ENCODE measurements at regions not wholly inside any gene's neighbourhood (a gene's known extent, or its start where the extent isn't known, plus 50 kb on each side); places are given as distances from the start of the nearest gene placed in this dataset.
A peak's percentile ranks its signal among the peaks of the same experiment; 100 is the strongest.

GRCh38 chr1:219385787-219386427, 212.2 kb downstream of the LYPLAL1 start:
- no peaks in the 10 kb centered on the region for H3K9me3 ChIP-seq
- 42% methylated on average over 3 of the region's 3 CpGs for WGBS (ENCODE audit: insufficient coverage, low coverage, low lambda C conversion rate, missing lambda C conversion rate)
- TF ChIP-seq, protein P1, sequence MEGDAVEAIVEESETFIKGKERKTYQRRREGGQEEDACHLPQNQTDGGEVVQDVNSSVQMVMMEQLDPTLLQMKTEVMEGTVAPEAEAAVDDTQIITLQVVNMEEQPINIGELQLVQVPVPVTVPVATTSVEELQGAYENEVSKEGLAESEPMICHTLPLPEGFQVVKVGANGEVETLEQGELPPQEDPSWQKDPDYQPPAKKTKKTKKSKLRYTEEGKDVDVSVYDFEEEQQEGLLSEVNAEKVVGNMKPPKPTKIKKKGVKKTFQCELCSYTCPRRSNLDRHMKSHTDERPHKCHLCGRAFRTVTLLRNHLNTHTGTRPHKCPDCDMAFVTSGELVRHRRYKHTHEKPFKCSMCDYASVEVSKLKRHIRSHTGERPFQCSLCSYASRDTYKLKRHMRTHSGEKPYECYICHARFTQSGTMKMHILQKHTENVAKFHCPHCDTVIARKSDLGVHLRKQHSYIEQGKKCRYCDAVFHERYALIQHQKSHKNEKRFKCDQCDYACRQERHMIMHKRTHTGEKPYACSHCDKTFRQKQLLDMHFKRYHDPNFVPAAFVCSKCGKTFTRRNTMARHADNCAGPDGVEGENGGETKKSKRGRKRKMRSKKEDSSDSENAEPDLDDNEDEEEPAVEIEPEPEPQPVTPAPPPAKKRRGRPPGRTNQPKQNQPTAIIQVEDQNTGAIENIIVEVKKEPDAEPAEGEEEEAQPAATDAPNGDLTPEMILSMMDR (IDR thresholded peaks at IDR 0.05): peak; percentile 70 to 83 (median 75)
- TF ChIP-seq POLR2A (IDR thresholded peaks at IDR 0.05): no peak
- H3K27me3 ChIP-seq: no peaks in the 10 kb centered on the region
- peak; percentile 91 to 97 (median 95) for ATAC-seq
- no peak overlapping the region for H3K4me3 ChIP-seq
- H3K27ac ChIP-seq: no peak overlapping the region
- no peaks in the 10 kb centered on the region for H3K36me3 ChIP-seq
- peaks cover 0 to 10% (median 0%) of the 10 kb centered on the region in 4 donors for H3K4me1 ChIP-seq
- intact Hi-C loops (cut with DNase I): no loop called here
- DNase-seq: peak; percentile 34 to 61 (median 39)

DNA sequence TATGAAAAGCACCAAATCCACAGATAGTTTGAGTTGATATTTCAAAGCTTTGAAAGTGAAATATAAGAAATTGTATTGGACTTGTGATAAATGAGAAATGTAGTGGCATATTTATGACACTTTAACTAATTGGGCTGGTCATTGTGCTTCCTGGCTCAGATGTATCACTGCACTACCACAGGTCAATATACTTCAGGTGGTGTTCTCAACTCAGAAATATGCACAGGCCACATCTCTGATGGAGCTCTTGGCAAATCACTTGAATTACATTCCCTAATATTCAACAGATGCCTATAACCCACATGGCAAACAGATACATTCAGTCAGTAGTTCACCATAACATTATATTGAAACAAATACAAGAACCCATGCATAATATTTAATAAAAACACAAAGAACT, 209.6 kb downstream of the LYPLAL1 start:
- DNase-seq: no peak
- no peak overlapping the region for H3K4me3 ChIP-seq
- intact Hi-C loops (cut with DNase I): no loop called here
- no peaks in the 10 kb centered on the region for H3K36me3 ChIP-seq
- H3K27ac ChIP-seq: no peak overlapping the region
- no peaks in the 10 kb centered on the region for H3K9me3 ChIP-seq
- no peaks in the 10 kb centered on the region for H3K27me3 ChIP-seq
- no peak for TF ChIP-seq POLR2A (IDR thresholded peaks at IDR 0.05)
- TF ChIP-seq, protein P1 (IDR thresholded peaks at IDR 0.05): no peak
- peaks cover 0 to 10% (median 0%) of the 10 kb centered on the region in 4 donors for H3K4me1 ChIP-seq
- ATAC-seq: peak in 1 of 4 donors; percentile 47

GRCh38 chr1:219381396-219381795, 207.7 kb downstream of the LYPLAL1 start:
- intact Hi-C loops (cut with DNase I): no loop called here
- Histone ChIP-seq H3K36me3 (no peaks in the 10 kb centered on the region), H3K9me3 (no peaks in the 10 kb centered on the region), H3K4me1 (no peaks in the 10 kb centered on the region), H3K4me3 (no peak overlapping the region), H3K27me3 (no peaks in the 10 kb centered on the region), H3K27ac (no peak overlapping the region)
- TF ChIP-seq, protein P1 (IDR thresholded peaks at IDR 0.05): no peak
- no peak for TF ChIP-seq POLR2A (IDR thresholded peaks at IDR 0.05)
- whole genome bisulfite sequencing (ENCODE audit: insufficient coverage, low coverage, low lambda C conversion rate, missing lambda C conversion rate): 100% methylated on average over 1 of the region's 1 CpG
- ATAC-seq (no peak), DNase-seq (no peak)

DNA sequence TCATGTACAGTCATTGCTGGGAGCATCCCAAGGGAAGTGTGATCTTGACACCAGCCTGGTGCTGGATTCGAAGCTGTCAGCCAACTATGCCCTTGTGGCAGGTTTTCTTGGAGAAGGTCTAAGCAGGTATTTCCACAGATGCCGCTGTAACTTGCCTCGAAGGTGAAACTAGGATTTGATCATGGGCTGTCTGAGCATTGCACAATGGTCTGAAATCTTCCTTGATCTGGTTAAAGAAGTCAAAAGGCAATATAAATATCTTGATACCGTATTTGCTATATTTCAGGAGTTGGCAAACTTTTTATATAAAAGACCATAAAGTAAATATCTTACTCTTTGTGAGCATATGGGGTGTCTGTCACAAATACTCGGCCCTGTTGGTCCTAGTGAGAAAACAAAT, 206.8 kb downstream of the LYPLAL1 start:
- Histone ChIP-seq H3K9me3 (no peaks in the 10 kb centered on the region), H3K4me1 (no peaks in the 10 kb centered on the region), H3K4me3 (no peak overlapping the region), H3K36me3 (no peaks in the 10 kb centered on the region), H3K27ac (no peak overlapping the region), H3K27me3 (no peaks in the 10 kb centered on the region)
- TF ChIP-seq, protein P1 (IDR thresholded peaks at IDR 0.05): no peak
- TF ChIP-seq POLR2A (IDR thresholded peaks at IDR 0.05): no peak
- WGBS (ENCODE audit: insufficient coverage, low coverage, low lambda C conversion rate, missing lambda C conversion rate): 82% methylated on average over 4 of the region's 5 CpGs
- ATAC-seq: no peak
- intact Hi-C loops (cut with DNase I): no loop called here
- DNase-seq: no peak

GRCh38 chr1:219379691-219380090, 206.0 kb downstream of the LYPLAL1 start:
- WGBS (ENCODE audit: insufficient coverage, low coverage, low lambda C conversion rate, missing lambda C conversion rate): 63% methylated on average over 2 of the region's 2 CpGs
- Histone ChIP-seq H3K27me3 (no peaks in the 10 kb centered on the region), H3K4me3 (no peak overlapping the region), H3K4me1 (no peaks in the 10 kb centered on the region), H3K36me3 (no peaks in the 10 kb centered on the region), H3K27ac (no peak overlapping the region), H3K9me3 (no peaks in the 10 kb centered on the region)
- ATAC-seq: no peak
- no peak for TF ChIP-seq POLR2A (IDR thresholded peaks at IDR 0.05)
- TF ChIP-seq, protein P1 (IDR thresholded peaks at IDR 0.05): no peak
- DNase-seq: no peak
- intact Hi-C loops (cut with DNase I): no loop called here
